ENCODE measurements at regions not wholly inside any gene's neighbourhood (a gene's known extent, or its start where the extent isn't known, plus 50 kb on each side); places are given as distances from the start of the nearest gene placed in this dataset.

GRCh38 chr6:87907521-87907920 is 140.1 kb upstream of the SPACA1 start:
- Histone ChIP-seq H3K9me3 (replicated peaks; ENCODE audit: control insufficient read depth, insufficient read depth, low read length) (no peaks in the 10 kb centered on the region), H3K4me1 (ENCODE audit: control insufficient read depth, extremely low read depth, insufficient read depth, low read length) (peaks cover 18% of the 10 kb centered on the region), H3K27me3 (ENCODE audit: control insufficient read depth in 2 of 2, insufficient read depth in 2 of 2, low read length in 2 of 2) (no peaks in the 10 kb centered on the region), H4K20me1 (replicated peaks; ENCODE audit: control insufficient read depth, extremely low read depth, insufficient read depth, low read length) (no peaks in the 10 kb centered on the region), H3K4me2 (ENCODE audit: insufficient read depth, low read length) (no peak overlapping the region), H3K36me3 (ENCODE audit: control insufficient read depth in 2 of 2, extremely low read depth in 1 of 2, insufficient read depth in 2 of 2, low read length in 2 of 2) (no peaks in the 10 kb centered on the region), H3K4me3 (replicated peaks in 1 of 3; ENCODE audit: insufficient read depth in 1 of 3, low read depth in 1 of 3, low read length in 3 of 3) (no peak overlapping the region), H3K9me1 (replicated peaks; ENCODE audit: control insufficient read depth, extremely low read depth, insufficient read depth, low read length) (no peaks in the 10 kb centered on the region), H3K9ac (replicated peaks; ENCODE audit: extremely low read depth, insufficient read depth, low read length) (no peak overlapping the region), H2AFZ (ENCODE audit: low read depth, low read length) (no peak overlapping the region), H3K79me2 (ENCODE audit: control insufficient read depth, insufficient read depth, low read length) (no peaks in the 10 kb centered on the region), H3K27ac (ENCODE audit: insufficient read depth, low read depth, low read length) (no peak overlapping the region)
- intact Hi-C loops (cut with micrococcal nuclease) (no loop called here), dilution Hi-C loops (cut with MboI; ENCODE audit: extremely low pct_ligation_motif_present, low sequenced_read_pairs) (no loop called here)
- TF ChIP-seq EZH2 (IDR thresholded peaks at IDR 0.05; ENCODE audit: borderline replicate concordance, low read depth, low read length, severe bottlenecking) = no peak
- TF ChIP-seq CTCF (IDR thresholded peaks at IDR 0.05; ENCODE audit: extremely low read depth in 1 of 2, insufficient read depth in 1 of 2, low read depth in 1 of 2, low read length in 2 of 2) = no peak
- TF ChIP-seq GATA2 (IDR thresholded peaks at IDR 0.05; ENCODE audit: insufficient read depth, insufficient read length, low read depth, low read length) = no peak
- TF ChIP-seq FOS (IDR thresholded peaks at IDR 0.05; ENCODE audit: borderline replicate concordance, insufficient read depth, low read length) = no peak
- no peak for TF ChIP-seq JUN (IDR thresholded peaks at IDR 0.05; ENCODE audit: borderline replicate concordance, insufficient read depth, insufficient read length, low read depth)
- TF ChIP-seq POLR2A (IDR thresholded peaks at IDR 0.05; ENCODE audit: low read depth, low read length) = no peak
- no peak for DNase-seq (ENCODE audit: low read depth, low spot score)
- FAIRE-seq = no peak
- POLR2A ChIA-PET = no interaction called here
- no TSS peak for BruUV-seq (replicated peaks)
- CTCF ChIA-PET = no interaction called here

- TF ChIP-seq POLR2AphosphoS5 (IDR thresholded peaks at IDR 0.05; ENCODE audit: insufficient read depth, low read depth, low read length) (no peak), CTCF (IDR thresholded peaks at IDR 0.05; ENCODE audit: extremely low read depth in 1 of 2, insufficient read depth in 1 of 2, low read depth in 1 of 2, low read length in 2 of 2) (no peak), POLR2A (IDR thresholded peaks at IDR 0.05; ENCODE audit: low read depth, low read length) (no peak), GATA2 (IDR thresholded peaks at IDR 0.05; ENCODE audit: insufficient read depth, insufficient read length, low read depth, low read length) (no peak), EZH2 (IDR thresholded peaks at IDR 0.05; ENCODE audit: borderline replicate concordance, low read depth, low read length, severe bottlenecking) (no peak), JUN (IDR thresholded peaks at IDR 0.05; ENCODE audit: borderline replicate concordance, insufficient read depth, insufficient read length, low read depth) (no peak), MAX (IDR thresholded peaks at IDR 0.05; ENCODE audit: insufficient read depth, insufficient read length) (no peak), FOS (IDR thresholded peaks at IDR 0.05; ENCODE audit: borderline replicate concordance, insufficient read depth, low read length) (no peak), MYC (IDR thresholded peaks at IDR 0.05; ENCODE audit: low read depth, low read length) (no peak)
- Histone ChIP-seq H2AFZ (ENCODE audit: low read depth, low read length) (no peak overlapping the region), H3K4me2 (ENCODE audit: insufficient read depth, low read length) (no peak overlapping the region), H3K27me3 (ENCODE audit: control insufficient read depth in 2 of 2, insufficient read depth in 2 of 2, low read length in 2 of 2) (no peaks in the 10 kb centered on the region), H3K27ac (ENCODE audit: insufficient read depth, low read depth, low read length) (no peak overlapping the region), H3K9me1 (replicated peaks; ENCODE audit: control insufficient read depth, extremely low read depth, insufficient read depth, low read length) (no peaks in the 10 kb centered on the region), H3K4me1 (ENCODE audit: control insufficient read depth, extremely low read depth, insufficient read depth, low read length) (peaks cover 18% of the 10 kb centered on the region), H4K20me1 (replicated peaks; ENCODE audit: control insufficient read depth, extremely low read depth, insufficient read depth, low read length) (no peaks in the 10 kb centered on the region), H3K4me3 (replicated peaks in 1 of 3; ENCODE audit: insufficient read depth in 1 of 3, low read depth in 1 of 3, low read length in 3 of 3) (no peak overlapping the region), H3K36me3 (ENCODE audit: control insufficient read depth in 2 of 2, extremely low read depth in 1 of 2, insufficient read depth in 2 of 2, low read length in 2 of 2) (no peaks in the 10 kb centered on the region), H3K79me2 (ENCODE audit: control insufficient read depth, insufficient read depth, low read length) (no peaks in the 10 kb centered on the region), H3K9ac (replicated peaks; ENCODE audit: extremely low read depth, insufficient read depth, low read length) (no peak overlapping the region), H3K9me3 (replicated peaks; ENCODE audit: control insufficient read depth, insufficient read depth, low read length) (no peaks in the 10 kb centered on the region)
- intact Hi-C loops (cut with micrococcal nuclease) = no loop called here
- FAIRE-seq = no peak
- no TSS peak for BruUV-seq (replicated peaks)
- dilution Hi-C loops (cut with MboI; ENCODE audit: extremely low pct_ligation_motif_present, low sequenced_read_pairs) = no loop called here
- no peak for DNase-seq (ENCODE audit: low read depth, low spot score)
- ChIA-PET POLR2A (no interaction called here), CTCF (interaction anchor here (1.2 kb wide), 1 partner anchor 588 kb away, joined by 3 read pairs; no protein-coding TSS in a partner anchor)
These were observed 142.5 kb upstream of the SPACA1 start for GRCh38 chr6:87905101-87905641.
